ENCODE measurements at regions not wholly inside any gene's neighbourhood (a gene's known extent, or its start where the extent isn't known, plus 50 kb on each side); places are given as distances from the start of the nearest gene placed in this dataset.
"Not testable (repeated sequence)": the region's sequence is repeated elsewhere in the genome, so short reads cannot be mapped to it uniquely, and the experiment has no call there.

- no peak for DNase-seq
These were observed 201.3 kb downstream of the AKAP7 start for GRCh38 chr6:131336596-131336995.

GRCh38 chr6:131346896-131347295 lies 211.6 kb downstream of the AKAP7 start:
- not testable (repeated sequence) for DNase-seq

DNA sequence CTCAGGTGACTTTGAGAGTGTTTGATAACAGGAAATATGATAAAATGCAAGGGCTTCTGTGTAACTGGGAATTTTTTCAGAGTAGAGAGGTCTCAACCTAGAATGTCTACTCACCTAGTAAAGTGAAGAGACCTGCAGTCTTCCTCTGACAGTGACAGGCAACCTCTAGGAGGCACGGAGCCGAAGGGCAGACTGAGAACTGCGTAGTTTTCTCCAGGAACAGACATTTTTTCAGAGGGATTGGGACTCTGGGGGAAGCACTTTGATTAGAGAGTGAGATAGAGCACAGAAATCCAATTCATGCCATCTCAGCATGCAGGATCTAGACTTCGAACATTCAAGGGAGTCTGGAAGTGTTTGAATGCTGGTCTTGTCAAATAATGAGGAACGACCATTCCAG lies 213.3 kb downstream of the AKAP7 start:
- DNase-seq: no peak

DNA sequence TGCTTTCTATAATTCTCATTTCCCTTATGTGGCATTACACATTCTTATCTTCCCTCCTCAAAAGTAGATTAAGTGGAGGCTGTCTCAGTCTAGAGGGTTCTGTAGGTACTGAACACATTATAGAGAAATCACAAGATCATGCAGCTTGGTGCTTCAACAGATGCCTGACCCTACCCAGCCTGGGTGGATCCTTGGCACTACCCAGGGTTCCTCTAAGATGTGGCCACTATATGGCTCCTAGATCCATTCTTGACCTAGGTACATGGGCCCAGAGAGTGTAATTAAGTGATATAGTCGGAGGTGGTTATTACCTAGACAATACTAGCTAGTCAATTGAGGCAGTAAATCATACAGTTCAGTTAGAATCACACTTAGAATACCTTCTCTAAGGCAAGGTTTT lies 213.9 kb downstream of the AKAP7 start:
- no peak for DNase-seq

DNA sequence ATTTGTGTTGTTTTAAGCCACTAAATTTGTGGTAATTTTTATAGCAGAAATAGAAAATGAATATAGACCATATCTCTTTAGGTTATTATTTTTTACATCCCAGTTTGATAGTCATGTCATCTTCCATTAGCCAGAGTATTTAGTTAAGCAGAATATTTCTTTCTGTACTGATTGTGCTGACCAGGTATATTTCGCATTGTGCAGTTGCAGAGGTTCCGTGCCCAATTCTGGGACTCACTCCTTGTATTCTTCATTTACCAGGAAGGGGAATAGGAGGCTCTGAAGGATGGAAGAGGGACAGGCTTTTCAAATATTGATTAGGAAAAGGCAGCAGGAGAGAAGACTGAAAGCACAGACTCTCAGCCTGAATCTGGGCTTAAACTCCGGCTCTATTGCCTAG lies 217.8 kb downstream of the AKAP7 start:
- no peak for DNase-seq

DNA sequence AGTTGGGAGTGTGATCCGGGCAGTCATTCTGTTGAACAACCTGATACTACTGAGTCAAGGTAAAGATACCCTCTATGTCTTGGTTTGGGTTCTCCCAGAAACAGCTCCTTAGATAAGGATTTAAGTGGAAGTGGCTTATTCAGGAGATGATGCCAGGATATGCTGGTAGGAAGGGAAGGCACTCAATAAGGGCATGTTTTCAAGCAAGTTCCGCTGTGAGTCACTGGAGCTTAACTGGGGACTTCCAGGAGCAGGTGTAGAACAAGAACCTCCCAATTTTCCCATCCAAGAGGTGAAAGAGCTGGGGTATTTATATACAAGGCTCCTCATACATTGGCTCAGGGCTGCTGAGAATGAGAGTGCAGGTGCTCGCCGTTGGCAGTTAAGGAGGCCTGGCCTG lies 218.6 kb downstream of the AKAP7 start:
- DNase-seq: no peak

GRCh38 chr6:131354356-131354755 lies 218.7 kb upstream of the ARG1 start:
- no peak for DNase-seq

DNA sequence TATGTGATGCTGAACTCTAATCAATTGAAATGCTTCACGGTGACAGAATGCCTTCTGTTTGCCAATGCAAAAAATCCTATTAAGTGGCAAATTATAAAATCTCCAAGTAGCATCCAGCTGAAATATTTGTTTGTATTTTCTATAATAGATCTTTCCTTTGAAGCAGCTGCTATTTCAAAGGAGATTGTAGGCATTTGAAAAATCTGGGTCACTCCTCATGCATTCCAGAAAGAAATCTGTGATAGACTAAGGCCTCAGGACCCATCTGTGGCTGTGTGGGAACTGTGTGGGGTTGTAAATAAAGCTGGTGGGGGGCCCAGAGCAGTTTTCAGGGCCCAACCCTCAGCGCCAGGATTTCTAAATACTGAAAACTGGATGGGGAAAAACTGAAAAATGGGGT lies 216.9 kb upstream of the ARG1 start:
- no peak for DNase-seq

GRCh38 chr6:131357501-131357900 lies 215.5 kb upstream of the ARG1 start:
- no peak for DNase-seq

GRCh38 chr6:131362070-131362469 lies 211.0 kb upstream of the ARG1 start:
- DNase-seq: no peak

GRCh38 chr6:131362696-131363095 lies 210.3 kb upstream of the ARG1 start:
- DNase-seq: no peak

DNA sequence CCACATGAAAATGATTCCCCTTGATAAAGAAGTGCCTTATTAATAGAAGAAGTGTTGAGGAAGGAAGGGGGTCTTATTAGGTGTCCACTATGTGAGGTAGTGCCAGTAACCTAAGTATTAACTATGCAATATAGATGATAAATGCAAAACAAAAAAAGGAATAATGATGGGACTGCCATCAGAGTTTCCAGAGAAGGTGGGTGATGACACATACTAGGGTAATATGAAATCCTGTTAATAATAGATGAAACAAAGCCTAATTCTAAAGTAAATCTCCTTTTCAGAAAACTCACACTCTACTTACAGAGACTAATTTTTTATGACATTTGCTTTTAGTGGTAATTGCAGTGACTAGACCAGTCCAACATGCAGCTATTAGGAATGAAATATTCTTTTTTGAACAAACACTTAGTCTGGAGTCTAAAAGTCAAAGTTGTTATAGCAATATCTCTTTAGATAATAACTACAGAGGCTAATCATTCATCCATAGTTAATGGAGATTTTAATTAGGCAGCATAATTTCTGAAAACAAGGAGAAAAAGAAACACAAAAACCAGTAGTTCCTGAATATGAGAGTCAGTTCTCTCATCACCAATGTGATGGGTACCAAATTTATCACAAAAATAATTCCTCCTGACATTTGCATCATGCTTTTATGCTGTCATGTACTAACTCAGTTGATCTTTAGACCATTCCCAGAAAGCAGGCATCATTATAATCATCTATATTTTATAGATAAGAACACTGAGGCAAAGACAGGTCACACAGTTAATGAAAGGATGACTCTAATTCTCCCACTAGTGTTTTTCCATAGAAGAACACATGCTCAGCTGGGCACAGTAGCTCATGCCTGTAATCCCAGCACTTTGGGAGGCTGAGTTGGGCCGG lies 208.8 kb upstream of the ARG1 start:
- DNase-seq: no peak

- no peak for DNase-seq
These were observed 206.8 kb upstream of the ARG1 start for GRCh38 chr6:131366223-131366622.

- DNase-seq: no peak
These were observed 205.7 kb upstream of the ARG1 start for GRCh38 chr6:131367206-131367873.

DNA sequence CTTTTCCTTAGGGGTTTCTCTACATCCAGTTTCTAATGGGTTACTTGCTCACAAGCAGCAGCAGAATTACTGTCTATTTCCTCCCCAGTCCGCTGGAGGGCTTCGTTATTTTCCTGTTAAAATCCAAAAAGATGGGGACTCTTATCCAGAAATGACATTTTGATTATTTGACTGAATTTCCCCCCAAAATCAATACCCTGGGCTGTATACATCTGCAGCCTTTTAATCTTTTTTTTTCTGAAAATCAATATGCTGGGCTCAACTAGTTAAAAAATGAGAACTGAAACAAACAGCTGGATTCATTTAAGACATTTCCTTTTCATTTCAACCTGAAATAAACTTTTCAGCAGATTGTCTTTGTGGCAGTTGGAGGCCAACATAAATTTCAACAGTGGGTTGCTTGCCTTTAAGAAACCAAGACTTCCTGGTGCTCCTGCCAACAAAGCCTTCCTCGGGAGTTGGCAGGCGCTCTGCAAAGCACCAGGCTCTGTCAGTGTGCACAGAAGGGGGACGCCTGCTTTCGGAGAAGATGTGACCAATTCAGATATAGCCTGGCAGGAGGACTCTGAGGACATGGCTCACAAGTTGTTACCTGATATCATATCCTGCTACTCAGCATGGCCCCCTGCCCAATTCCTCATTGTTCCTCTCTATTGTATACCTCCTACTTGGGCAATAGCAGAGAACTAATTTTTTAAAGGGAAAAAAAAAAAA lies 204.7 kb upstream of the ARG1 start:
- DNase-seq: no peak

DNA sequence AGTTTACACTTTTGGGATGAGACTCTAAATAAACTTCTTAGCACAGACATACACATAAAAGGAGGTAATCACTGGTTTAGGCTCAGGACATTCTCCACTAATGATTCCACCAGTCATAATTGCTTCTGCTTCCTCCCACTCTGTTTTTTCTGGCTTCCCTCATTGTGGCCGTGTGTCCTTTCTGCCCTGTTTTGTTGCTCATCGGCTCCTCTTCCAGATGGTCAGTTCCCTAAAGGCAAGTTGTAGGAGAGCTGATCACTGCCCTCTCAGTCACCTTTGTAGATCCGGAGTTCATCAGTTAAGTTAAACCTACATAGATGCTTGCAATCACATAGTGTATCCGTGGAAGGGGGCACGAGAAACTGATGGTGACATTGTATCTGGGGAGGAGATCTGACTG lies 200.5 kb upstream of the ARG1 start:
- DNase-seq: no peak

DNA sequence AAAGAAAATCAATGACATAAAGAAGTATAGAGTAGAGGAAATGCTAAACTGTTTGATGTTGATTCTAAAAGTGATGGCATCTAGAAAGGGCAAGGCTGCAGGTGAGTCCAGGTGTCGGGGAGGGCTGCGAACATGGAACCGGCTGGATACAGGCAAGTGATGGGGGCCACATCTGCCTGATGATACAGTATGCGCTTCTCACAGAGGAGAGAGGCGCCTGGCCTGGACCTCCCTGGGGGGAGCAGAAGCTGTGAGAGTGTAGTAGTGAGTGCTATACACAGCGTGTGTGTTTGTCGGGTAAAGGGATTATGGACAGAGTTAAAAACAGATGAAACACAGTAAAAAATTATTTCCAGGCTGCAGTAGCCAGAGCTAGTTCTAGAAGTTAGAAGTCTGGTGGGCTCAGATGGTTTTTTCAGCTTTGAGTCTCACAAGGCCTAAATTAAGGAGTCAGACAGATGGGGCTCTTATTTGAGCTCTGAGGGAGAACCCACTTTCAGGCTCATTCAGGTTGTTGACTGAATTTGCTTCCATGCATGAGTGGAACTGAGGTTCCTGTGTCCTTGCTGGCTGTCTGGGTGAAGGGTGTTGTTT lies 195.8 kb upstream of the ARG1 start:
- no peak for DNase-seq

DNA sequence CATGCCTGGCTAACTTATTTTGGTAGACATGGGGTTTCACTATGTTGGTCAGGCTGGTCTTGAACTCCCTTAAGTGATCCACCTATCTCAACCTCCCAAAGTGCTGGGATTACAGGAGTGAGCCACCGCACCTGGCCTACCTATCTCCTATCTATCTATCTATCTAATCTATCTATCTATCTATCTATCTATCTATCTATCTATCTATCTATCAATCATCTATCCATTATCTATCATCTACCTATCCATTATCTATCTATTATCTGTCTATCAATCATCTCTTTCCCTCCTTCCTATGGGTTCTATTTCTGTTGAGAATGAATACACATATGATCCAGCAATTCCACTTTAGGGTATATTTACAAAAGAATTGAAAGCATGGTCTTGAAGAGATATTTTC lies 194.2 kb upstream of the ARG1 start:
- no peak for DNase-seq

DNA sequence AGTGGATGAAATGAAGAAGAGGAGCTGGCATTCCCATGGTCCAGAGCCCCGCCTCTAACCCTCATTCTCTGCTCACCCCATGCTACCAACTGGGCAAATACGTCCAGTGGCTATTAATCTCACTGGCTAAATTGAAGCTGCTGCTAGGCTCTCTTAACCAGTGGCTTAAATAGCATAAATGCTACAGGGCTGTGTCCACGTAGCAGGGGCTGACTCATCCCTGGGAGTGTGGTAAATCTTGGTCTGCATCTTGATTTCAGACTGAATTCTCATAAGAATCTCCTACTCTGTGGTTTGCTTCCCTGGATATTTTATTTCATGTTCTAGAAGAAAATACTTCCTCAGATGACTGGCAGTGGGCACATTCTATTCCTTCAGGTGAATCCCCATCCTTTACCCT lies 193.1 kb upstream of the ARG1 start:
- no peak for DNase-seq

GRCh38 chr6:131381052-131381708 lies 191.8 kb upstream of the ARG1 start:
- no peak for DNase-seq

DNA sequence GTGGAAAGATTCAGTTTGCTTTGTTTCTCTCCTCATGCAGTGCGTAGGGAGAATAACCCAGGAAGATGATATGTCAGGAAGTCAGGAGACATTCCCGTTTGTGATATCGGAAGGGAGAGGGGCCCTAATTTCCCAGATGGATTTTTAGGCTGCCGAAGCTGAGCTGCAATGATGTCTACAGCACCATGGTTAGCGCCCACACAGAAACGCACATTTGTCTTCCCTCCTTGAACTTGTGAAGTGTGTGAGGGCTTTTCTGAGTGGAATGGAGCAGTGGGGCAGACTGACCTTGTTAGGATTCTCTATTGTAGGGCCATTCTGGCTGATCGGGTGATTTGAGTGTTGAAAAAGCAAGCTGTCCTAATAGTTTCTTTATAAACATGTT lies 191.3 kb upstream of the ARG1 start:
- no peak for DNase-seq

DNA sequence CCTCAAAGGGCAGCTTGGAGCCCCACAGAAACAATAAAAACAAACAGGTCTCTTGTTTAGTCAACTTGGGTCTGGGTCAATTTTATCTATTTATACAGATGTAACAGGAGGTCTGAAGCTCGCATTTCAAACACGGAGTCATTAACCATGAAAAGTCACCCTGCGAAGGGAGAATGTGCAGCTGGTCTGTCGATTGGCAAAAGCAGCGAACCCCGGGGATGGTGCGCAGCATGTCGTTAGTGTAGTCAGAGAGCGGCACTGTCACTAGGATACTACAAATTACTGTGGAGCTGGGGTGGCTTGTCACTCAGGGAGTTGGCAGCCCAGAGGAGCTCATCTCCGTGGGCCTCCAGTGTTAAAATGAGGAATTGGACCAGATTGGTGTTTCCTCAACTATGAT lies 190.4 kb upstream of the ARG1 start:
- no peak for DNase-seq
